Posterior vena cava (tissue), 2 donors: ENCODE measurements at regions not wholly inside any gene's neighbourhood (a gene's known extent, or its start where the extent isn't known, plus 50 kb on each side); places are given as distances from the start of the nearest gene placed in this dataset.

Experiments
- DNase-seq: peaks from one replicate; pipeline ENCODE4 v3.0.0-alpha.2; 2020; ENCODE audit warnings: low spot score
- intact Hi-C, 2 donors: fragments of 100-400 bp; cut with DNase I; formaldehyde crosslinking; loops; one replicate each; pipeline versions ENCODE4 v1.14.1 to v1.14.2; 2022 to 2023
- donor health status: DM: yes; HTN: yes; CAD: no.
- donor health status: DM: yes; HTN: yes; CAD: no.

DNA sequence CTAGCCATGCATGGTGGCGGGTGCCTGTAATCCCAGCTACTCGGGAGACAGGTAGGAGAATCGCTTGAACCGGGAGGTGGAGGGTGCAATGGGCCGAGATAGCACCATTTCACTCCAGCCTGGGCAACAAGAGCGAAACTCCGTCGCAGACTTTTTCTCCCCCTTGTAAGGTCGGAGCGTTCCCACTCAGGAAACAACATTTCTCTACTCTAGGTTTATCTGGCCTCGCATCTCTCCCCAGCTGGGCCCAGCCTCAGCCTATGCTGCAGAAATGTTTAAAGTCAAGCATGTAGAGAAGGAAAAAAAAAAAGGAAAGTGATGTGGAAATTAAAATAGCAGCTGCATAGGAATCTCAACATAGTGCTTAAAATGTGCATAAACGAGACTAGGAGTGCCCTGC is 172.3 kb downstream of the TRIM27 start:
- DNase-seq: no peak
- intact Hi-C loops: no loop called here

DNA sequence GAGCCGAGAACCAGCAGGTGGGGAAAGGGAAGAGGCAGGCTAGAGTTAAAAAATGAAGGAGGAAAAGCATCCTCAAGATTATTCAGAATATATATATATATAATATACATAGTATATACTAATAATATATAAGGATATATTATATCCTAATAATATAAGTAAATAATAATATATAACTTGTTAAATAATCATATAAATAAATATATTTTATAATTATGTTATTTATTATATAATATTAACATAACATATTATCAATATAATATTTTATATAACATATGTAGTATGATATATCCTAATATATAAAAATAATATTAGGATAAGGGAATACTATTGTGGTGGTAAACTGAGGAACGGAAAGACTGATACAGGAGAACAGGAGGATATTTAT is 171.8 kb downstream of the TRIM27 start:
- intact Hi-C loops: no loop called here

DNA sequence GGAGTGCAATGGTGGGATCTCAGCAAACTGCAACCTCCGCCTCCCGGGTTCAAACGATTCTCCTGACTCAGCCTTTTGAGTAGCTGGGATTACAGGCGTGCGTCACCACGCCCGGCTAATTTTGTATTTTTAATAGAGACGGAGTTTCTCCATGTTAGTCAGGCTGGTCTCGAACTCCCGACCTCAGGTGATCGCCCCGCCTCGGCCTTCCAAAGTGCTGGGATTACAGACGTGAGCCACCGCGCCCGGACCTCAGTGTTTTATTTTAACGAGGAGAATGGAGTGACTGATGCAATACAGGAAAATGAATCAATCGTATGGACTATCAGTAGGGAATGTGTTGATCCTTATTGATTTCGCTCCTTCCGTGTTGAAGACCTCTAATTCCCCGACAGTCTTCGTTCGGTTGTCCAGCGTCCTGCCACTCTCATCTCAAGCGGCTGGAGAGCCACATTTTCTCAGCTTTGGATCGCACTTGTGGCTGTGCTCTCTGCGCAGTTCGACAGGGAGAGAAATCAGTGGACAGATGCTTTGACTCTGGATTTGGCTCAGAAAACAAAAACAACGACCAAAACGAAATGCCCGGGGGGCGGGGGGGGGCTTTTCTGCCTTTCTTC is 166.2 kb downstream of the TRIM27 start:
- DNase-seq: no peak
- intact Hi-C loops: no loop called here

More for the DNA sequence above, 171.8 kb downstream of the TRIM27 start:
- no peak for DNase-seq

DNA sequence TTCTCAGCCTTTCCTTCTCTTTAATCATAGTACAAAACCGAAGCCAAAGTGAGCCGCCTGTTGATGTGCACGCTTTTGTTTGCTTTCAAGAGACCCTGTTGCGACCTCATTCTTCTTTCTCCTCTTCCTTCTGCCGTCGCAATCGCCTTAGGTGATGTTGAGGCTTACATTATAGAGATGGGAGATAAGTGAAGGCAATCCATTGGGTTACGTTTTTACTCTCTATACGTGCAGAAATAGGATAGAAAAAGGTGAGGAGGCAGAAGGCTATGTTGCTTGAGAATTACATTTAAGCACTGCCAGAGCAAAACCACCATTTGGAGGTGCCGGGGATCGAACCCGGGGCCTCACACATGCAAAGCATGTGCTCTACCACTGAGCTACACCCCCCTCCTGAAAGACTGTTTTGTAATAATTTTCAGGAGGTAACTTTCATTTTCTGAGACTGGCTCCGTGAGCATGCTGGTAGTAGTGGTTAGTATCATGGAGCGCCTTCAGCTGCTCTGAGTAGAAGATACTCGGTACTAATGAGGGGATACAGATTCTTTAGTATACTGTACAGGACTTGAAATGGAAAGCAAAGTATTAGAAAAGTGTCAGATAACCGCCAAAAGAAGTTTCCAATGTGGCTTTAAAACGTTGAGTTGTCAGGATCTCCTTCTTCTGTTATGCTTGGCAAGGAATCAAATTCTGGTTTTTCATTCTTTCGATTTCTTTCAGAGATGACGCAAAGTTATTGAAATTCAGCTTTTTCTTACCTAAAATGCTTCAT is 165.6 kb downstream of the TRIM27 start:
- intact Hi-C loops: no loop called here
- DNase-seq: no peak

DNA sequence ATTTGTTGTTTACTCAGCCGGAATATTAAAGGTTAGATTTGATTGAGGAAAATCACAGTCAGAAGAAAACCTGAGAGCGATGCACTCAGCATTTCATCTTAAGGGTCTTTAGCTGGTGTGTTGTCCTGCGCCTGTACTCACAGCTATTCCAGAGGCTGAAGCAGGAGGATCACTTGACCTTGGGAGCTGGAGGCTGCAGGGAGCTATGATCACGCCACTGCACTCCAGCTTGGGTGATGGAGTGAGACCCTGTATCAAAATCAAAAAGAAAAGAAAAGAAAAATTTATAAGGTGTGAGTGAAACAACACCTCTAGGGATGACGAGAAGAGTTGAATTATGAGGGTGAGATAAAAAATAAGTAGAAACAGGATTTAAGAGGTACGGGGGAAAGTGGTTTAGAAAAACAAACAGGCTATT is 165.0 kb downstream of the TRIM27 start:
- intact Hi-C loops: no loop called here
- DNase-seq: no peak

DNA sequence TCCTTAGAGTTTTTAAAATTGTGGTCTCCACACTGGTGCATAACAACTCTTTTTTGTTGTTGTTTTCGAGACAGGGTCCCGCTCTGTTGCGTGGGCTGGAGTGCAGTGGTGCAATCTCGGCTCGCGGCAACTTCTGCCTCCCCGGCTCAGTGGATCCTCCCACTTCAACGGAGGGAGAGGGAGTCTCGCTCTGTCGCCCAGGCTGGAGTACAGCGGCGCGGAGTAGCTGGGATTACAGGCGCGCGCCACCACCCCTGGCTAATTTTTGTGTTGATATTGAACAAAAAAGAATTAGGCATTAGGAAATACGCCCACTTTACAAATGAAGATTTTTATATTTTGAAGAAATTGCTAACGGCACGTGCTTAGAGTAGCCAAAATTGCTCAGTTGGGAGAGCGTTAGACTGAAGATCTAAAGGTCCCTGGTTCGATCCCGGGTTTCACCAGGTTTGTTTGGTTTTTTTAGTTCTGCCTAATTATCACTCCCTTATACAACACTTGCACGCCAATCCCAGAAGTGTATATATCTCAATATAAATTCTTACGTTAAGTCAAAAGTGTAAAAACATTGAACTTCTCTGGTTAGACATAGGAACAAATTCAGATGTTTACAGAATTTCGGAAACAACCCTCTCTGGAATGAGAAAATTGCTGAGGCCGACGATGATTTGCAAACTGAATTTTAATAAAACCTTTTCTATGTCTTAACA is 159.6 kb downstream of the TRIM27 start:
- intact Hi-C loops: no loop called here
- DNase-seq: no peak

DNA sequence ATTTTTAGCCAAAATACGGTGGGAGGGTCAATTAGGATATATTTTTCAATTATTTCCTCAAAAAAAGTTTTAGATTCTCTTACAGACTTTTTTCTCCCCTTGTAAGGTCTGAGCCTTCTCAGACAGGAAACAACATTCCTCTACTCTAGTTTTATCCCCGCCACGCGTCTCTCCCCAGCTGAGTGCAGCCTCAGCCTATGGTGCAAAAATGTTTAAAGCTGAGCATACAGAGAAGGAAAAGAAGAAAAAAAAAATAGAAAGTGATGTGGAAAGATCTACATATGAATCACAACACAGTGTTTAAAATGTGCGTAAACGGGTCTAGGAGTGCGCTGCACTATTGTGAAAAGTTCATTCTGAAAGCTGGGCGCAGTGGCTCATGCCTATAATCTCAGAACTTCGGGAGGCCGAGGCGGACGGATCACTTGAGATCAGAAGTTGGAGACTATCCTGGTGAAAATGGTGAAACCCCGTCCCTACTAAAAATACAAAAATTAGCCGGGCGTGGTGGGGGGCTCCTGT is 159.0 kb downstream of the TRIM27 start:
- intact Hi-C loops: no loop called here
- no peak for DNase-seq

DNA sequence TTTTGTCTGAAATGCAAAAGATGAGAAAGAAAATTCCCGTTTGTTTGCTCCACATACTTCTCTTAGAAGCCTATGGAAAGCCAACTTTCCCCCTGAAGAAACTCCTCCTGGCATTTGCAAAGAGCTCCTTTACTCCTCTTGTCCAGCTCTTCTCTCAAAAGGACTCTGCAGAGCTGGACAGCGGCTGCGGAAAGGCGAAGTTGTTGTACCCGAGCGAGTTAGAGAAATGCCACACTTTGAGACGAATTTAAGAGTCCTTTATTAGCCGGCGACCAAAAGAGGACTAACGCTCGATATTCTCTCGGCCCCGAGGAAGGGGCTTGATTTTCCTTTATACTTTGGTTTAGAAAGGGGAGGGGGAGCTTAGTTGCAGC is 157.8 kb downstream of the TRIM27 start:
- DNase-seq: no peak
- intact Hi-C loops: no loop called here

DNA sequence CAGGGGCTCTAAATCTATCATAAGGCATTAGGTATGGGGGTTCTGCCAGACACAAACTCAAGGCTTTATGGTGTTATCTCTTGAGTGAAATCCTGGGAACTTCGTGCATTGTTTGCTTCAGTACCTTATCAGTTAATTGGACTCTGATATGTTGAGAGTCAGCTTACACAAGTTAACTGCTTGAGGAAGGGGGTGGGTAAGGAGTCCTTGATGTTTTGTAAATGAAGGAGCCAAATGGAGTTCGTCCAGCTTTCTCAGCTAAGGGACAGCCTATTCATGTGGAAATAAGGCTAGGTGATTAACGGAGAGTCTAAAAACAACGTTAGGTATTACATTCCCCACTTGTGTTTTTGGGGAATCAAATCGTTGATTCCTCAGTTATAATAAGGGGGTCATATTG is 157.4 kb downstream of the TRIM27 start:
- DNase-seq: no peak
- intact Hi-C loops: no loop called here

DNA sequence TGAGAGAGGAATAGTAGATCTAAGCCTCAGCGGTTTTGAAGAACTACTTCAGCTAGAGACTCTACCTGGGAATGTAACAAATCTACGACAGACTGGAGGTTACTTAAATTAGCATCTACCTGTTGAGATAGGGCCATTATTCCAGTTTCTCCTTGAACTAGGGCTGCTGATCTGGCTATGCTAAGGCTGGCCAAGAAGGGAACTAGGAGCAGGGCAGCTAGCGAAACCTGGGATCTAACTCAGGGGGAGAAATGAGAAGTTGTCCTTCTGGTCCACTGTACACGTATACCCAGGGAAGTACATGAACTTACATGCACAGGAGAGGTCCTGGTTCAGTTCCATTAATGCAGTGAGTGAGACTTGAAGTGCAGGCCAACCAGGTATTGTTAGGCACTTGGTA is 156.7 kb downstream of the TRIM27 start:
- no peak for DNase-seq
- intact Hi-C loops: no loop called here

DNA sequence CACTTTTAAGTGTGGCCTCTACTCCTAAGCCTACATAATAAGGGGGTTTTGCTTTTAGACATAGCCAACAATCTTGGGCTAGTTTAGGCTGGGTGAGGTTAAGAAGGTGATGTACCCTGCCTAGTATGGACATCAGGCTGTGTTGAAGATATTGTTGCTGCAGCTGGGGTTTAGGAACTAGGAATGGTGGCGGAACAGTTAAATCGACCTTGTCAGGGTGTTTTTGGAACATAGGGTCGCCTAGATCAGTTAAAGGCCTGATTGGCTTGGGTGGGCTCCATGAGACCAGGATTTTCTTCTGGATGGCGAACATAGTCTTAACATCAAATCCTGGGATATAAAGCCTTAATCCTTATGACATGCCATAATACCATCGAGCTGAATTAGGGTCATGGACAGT is 156.1 kb downstream of the TRIM27 start:
- intact Hi-C loops: no loop called here
- no peak for DNase-seq

DNA sequence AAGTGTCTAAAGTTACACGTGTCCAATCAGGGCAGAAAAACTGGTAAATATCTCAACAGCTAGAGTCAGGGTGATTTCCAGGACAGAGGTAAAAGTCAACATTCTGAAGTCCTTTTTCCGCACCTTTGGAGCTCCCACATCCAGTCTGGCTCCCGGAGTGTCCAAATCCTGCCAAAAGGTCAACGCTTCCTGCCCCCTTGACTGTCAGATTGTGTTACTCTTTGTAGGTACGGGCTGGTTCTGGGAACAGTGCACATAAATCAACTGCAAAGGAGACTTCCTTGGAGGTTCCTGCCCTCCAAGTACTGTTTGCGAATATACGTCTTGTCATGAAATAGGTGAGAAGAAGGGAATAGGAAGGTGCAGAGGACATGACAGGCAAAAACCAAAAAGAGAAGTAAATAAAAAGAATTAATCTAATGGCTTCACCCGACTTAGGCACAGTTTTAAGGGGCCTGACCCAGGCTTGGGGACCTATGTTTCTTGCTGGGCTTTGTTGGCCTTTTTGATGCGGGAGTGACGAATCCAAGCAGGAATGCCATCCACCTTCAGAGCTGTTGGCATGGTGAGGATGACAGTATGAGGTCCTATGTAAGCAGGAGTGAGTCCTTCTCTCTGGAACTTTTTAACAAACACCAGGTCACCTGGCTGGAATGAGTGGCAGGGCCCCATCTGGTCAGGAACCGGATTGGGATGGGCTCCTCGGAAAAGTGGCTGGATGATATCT is 155.4 kb downstream of the TRIM27 start:
- intact Hi-C loops: no loop called here

DNA sequence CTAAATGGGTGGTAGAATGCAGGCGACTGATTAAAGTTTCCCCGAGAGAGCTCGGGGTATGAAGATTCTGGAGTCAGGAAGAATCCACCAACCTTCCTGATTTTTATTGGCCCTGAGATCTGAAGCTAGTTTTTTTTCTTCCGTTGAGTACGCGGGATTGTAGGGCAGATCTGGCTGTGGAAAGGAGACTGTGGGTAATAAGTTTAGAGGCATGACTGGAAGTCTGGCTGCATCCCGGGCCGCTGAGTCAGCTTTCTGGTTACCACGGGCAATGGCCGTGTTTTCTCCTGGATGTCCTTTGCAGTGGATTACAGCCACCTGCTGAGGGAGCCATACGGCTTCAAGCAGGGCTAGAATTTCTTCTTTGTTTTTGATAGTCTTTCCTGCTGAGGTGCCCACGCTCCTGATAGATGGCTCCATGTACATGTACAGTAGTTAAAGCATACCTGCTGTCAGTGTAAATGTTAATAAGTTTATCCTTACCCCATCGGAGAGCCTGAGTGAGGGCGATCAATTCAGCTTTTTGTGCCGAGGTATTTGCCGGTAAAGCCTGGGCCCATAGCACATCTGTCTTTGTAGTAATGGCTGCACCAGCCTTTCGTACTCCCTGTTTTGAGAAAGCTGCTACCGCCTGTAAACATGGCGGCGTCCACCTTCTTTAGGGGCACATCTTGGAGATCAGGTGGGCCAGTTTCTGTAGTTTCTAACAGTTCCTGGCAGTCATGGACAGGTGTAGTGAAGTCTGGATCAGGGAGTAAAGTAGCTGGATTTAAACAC is 154.0 kb downstream of the TRIM27 start:
- intact Hi-C loops: no loop called here
- DNase-seq: no peak

More for the DNA sequence above, 155.4 kb downstream of the TRIM27 start:
- no peak for DNase-seq

DNA sequence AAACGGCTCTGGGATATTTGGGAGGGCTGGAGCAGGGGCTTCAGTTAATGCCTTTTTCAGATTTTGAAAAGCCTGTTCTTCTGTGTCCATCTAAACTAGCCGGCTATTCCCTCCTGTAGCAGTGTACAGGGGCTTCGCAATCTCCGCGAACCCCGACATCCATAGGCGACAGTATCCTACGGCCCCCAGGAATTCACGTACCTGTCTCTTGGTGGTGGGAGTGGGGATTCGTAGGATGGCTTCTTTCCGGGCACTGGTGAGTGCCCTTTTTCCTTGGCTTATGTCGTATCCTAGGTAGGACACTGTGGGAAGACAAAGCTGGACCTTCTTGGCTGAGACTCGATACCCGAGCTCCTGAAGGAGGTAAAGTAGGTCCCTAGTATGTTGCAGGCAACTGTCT is 153.1 kb downstream of the TRIM27 start:
- no peak for DNase-seq
- intact Hi-C loops: no loop called here

DNA sequence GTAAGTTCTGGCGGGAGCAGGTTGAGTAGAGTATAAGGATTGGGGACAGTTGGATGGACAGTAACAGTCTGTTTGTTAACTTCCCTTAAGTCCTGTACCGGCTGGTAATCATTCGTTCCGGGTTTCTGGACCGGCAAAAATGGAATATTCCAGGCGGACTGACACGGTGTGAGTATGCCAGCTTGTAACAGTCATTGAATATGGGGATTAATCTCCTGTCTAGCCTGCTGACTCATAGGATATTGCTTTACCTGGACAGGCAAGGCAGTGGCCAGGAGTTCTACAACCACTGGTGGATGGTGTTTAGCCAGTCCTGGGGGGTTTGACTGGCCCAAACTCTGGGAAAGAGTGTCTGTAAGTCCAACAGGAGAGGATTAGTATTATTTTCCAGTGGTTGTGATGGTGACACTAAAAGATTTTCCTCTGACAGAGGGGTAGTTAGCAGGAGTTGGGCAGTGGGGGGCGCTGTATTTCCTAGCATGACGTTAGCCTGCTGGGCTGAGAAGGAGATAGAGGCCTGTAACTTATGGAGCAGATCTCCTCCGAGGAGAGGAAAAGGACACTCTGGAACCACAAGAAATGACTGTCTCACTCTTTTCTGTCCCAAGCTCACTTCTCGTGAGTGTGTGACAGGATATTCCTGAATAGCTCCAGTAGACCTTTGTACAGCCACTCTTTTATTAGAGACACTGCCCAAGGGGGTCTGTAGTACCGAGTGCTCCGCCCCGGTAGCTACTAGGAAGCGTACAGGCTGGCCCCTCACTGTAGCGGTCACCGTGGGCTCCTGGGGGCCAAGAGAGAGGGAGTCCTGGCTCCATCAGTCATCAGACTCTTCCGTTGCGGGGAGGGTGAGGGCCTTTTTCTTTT is 152.2 kb downstream of the TRIM27 start:
- intact Hi-C loops: no loop called here

DNA sequence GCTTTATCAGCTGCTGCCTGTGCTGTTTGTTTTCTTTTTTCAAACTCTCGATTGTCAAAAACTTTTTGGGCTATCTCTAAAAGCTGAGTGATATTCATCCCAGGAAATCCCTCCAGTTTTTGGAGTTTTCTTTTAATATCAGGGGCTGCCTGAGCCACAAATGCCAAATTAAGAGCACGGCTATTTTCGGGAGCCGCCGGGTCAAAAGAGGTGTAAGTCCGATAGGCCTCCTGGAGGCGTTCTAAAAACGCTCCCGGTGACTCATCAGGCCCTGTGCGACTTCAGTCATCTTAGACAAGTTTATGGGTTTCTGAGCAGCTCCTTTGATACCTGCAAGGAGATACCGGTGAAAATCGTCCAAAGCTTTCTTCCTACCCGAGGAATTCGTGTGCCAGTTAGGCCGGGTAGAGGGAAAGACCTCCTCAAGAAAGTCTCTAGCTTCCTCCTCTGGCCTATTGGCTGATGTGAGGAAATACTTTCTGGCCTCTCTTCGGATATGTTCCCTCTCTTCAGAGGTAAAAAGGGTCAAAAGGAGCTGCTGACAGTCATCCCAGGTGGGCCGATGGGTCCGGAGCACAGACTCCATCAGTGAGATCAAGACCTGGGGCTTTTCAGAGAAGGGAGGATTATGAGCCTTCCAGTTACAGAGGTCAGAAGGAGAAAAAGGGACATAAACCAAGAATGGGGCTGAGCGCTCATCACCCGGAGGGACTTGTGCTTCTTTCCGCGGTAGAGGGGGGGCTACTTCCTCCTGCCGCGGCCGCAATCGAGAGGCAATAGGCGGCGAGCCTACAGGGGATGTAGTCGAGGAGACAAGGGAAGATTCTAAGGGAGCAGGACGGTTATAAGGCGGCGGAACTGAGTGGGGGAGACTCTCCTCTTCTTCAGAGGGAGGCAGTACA is 151.1 kb downstream of the TRIM27 start:
- intact Hi-C loops: no loop called here
- no peak for DNase-seq

More for the DNA sequence above, 152.2 kb downstream of the TRIM27 start:
- no peak for DNase-seq
